Ascending aorta (tissue), 2 donors: ENCODE measurements at regions not wholly inside any gene's neighbourhood (a gene's known extent, or its start where the extent isn't known, plus 50 kb on each side); places are given as distances from the start of the nearest gene placed in this dataset.

Experiments used
- DNase-seq, 2 donors: peaks; one replicate each; pipeline ENCODE4 v3.0.0-alpha.2; 2019; ENCODE audit warnings: low spot score in 2 of 2
- H3K27ac ChIP-seq, 2 donors: fragments of 200-600 bp; sonication (generic); one replicate each; pipeline ENCODE4 v1.5.1; 2016 to 2017; ENCODE audit warnings: mild to moderate bottlenecking in 1 of 2
- H3K27me3 ChIP-seq: fragments of 200-600 bp; sonication (generic); one replicate; pipeline ENCODE4 v1.5.1; 2017
- H3K36me3 ChIP-seq, 2 donors: fragments of 200-600 bp; sonication (generic); one replicate each; pipeline ENCODE4 v1.5.1; 2016
- H3K4me1 ChIP-seq, 2 donors: fragments of 200-600 bp; sonication (generic); one replicate each; pipeline ENCODE4 v1.5.1; 2016 to 2017; ENCODE audit warnings: mild to moderate bottlenecking in 1 of 2
- H3K4me3 ChIP-seq, 2 donors: fragments of 200-600 bp; sonication (generic); one replicate each; pipeline ENCODE4 v1.5.1; 2016 to 2017; ENCODE audit warnings: mild to moderate bottlenecking in 1 of 2
- H3K9me3 ChIP-seq, 2 donors: fragments of 200-600 bp; sonication (generic); one replicate each; pipeline ENCODE4 v1.5.1; 2016
- intact Hi-C: fragments of 100-400 bp; cut with DNase I; formaldehyde crosslinking; loops from one replicate; pipeline ENCODE4 v1.15.1; 2023
- TF ChIP-seq, protein P1 (sequence below), 3 experiments: fragments of 200-600 bp in 2 of 3; fragments of 450-650 bp in 1 of 3; sonication (generic) in 2 of 3; IDR thresholded peaks; one replicate each; pipeline ENCODE4 v1.5.1; 2016 to 2019; ENCODE audit warnings: antibody characterized with exemption in 3 of 3, mild to moderate bottlenecking in 1 of 3, moderate library complexity in 1 of 3

DNA sequence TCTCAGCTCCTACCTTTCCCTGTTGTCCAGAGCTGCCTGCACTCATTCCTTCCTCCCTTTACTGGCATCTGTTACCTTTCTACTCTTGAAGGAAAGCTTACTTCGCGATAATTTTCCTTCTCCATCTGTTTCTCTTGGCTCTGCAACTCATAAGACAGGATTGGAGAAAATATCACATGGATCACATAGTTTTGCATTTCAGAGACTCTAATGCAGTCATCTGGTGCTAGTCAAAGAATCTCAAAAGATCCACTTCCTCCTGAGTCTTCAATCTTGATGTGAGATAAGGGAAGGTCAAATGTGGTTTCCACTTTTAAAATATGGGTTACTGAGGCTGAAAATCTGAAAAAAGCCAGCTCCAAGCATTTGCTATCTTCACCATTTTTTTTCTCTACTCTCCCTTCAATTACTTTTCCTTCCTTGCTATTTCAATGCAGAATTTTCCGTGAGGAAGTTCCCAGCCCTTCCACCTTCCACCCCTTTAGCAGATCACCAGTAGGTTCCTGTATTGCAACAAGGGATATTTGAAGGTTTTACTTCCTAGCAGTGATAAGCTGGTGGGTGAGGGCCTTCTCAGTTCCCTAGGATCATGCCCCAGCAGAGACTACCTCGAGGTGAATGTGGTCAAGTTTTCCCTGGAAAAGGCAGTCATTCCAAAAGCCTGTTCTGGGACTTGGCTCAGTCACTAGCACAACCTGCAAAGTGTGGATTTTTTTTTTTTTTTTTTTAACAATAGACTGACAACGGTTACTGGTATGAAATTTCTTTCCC is 62.8 kb upstream of the LRRC1 start:
- H3K9me3 ChIP-seq = no peaks in the 10 kb centered on the region
- no peaks in the 10 kb centered on the region for H3K4me1 ChIP-seq
- intact Hi-C loops = no loop called here
- H3K27me3 ChIP-seq = no peaks in the 10 kb centered on the region
- TF ChIP-seq, protein P1, sequence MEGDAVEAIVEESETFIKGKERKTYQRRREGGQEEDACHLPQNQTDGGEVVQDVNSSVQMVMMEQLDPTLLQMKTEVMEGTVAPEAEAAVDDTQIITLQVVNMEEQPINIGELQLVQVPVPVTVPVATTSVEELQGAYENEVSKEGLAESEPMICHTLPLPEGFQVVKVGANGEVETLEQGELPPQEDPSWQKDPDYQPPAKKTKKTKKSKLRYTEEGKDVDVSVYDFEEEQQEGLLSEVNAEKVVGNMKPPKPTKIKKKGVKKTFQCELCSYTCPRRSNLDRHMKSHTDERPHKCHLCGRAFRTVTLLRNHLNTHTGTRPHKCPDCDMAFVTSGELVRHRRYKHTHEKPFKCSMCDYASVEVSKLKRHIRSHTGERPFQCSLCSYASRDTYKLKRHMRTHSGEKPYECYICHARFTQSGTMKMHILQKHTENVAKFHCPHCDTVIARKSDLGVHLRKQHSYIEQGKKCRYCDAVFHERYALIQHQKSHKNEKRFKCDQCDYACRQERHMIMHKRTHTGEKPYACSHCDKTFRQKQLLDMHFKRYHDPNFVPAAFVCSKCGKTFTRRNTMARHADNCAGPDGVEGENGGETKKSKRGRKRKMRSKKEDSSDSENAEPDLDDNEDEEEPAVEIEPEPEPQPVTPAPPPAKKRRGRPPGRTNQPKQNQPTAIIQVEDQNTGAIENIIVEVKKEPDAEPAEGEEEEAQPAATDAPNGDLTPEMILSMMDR (IDR thresholded peaks at IDR 0.05) = no peak
- no peak overlapping the region for H3K27ac ChIP-seq
- no peak overlapping the region for H3K4me3 ChIP-seq
- DNase-seq = no peak
- no peaks in the 10 kb centered on the region for H3K36me3 ChIP-seq

- Histone ChIP-seq H3K9me3 (no peaks in the 10 kb centered on the region), H3K4me3 (no peak overlapping the region), H3K4me1 (no peaks in the 10 kb centered on the region), H3K36me3 (no peaks in the 10 kb centered on the region), H3K27ac (no peak overlapping the region), H3K27me3 (no peaks in the 10 kb centered on the region)
- TF ChIP-seq, protein P1 (IDR thresholded peaks at IDR 0.05) = no peak
- DNase-seq = no peak
- intact Hi-C loops = no loop called here
Measured at GRCh38 chr6:53730767-53731166, 64.0 kb upstream of the LRRC1 start.

DNA sequence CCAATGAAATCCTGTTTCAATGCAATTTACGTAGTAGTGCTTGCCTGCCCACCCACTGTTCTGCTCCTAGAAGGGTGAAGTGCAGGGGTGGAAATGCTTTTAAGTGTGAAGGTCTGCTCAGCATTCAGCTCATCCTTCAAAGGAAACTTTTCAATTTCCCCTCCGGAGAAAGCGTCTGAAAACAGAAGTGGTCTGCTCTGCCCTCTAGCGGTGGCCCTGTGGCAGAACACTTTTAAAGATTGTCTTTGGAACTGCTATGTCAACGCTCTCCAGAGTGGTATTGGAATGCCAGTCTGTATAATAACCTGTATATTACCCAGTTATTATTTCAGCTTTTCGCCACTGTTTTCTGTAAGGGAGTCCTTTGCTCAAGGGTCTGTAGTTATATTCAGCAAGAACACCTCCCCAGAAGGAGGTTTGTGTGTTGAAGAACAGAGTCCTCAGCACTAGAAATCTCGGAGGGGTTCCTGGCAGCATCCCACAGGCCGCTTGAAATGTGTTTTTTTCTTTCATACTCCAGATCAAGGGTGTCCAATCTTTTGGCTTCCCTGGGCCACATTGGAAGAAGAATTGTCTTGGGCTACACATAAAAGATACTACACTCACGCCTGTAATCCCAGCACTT is 63.1 kb upstream of the KLHL31 start:
- H3K27me3 ChIP-seq = no peaks in the 10 kb centered on the region
- H3K4me3 ChIP-seq = peak overlapping the region in 1 of 2 donors; percentile 37
- no peak overlapping the region for H3K27ac ChIP-seq
- H3K4me1 ChIP-seq = no peaks in the 10 kb centered on the region
- TF ChIP-seq, protein P1 (IDR thresholded peaks at IDR 0.05) = peak; percentile 65 to 90 (median 88)
- no peaks in the 10 kb centered on the region for H3K9me3 ChIP-seq
- DNase-seq = no peak
- no peaks in the 10 kb centered on the region for H3K36me3 ChIP-seq
- intact Hi-C loops = loop anchor here (2.0 to 5.0 kb wide), 3 partner anchors 64 to 556 kb away; no protein-coding TSS in a partner anchor

GRCh38 chr6:53727748-53728147 is 62.2 kb upstream of the KLHL31 start:
- no peak overlapping the region for H3K27ac ChIP-seq
- TF ChIP-seq, protein P1 (IDR thresholded peaks at IDR 0.05) = no peak
- no peaks in the 10 kb centered on the region for H3K27me3 ChIP-seq
- H3K4me3 ChIP-seq = no peak overlapping the region
- no peaks in the 10 kb centered on the region for H3K9me3 ChIP-seq
- no peaks in the 10 kb centered on the region for H3K4me1 ChIP-seq
- no peak for DNase-seq
- intact Hi-C loops = loop anchor here (2.0 to 5.0 kb wide), 3 partner anchors 65 to 555 kb away; no protein-coding TSS in a partner anchor
- no peaks in the 10 kb centered on the region for H3K36me3 ChIP-seq

- Histone ChIP-seq H3K27me3 (no peaks in the 10 kb centered on the region), H3K4me3 (no peak overlapping the region), H3K27ac (no peak overlapping the region), H3K4me1 (no peaks in the 10 kb centered on the region), H3K36me3 (no peaks in the 10 kb centered on the region), H3K9me3 (no peaks in the 10 kb centered on the region)
- TF ChIP-seq, protein P1 (IDR thresholded peaks at IDR 0.05) = peak; percentile 76 to 97 (median 95)
- intact Hi-C loops = loop anchor here (2.0 to 5.0 kb wide), 3 partner anchors 66 to 554 kb away; no protein-coding TSS in a partner anchor
- DNase-seq = peak in 1 of 2 donors; percentile 84
Measured at GRCh38 chr6:53725791-53726575, 60.4 kb upstream of the KLHL31 start.
